GM23248 (cell line): ENCODE measurements at regions not wholly inside any gene's neighbourhood (a gene's known extent, or its start where the extent isn't known, plus 50 kb on each side); places are given as distances from the start of the nearest gene placed in this dataset.
"Not testable (repeated sequence)": the region's sequence is repeated elsewhere in the genome, so short reads cannot be mapped to it uniquely, and the experiment has no call there.

Source experiments
- DNase-seq: peaks from one replicate; pipeline ENCODE4 v3.0.0-alpha.2; 2015
- H2AFZ ChIP-seq: fragments of 200-600 bp; sonication (generic); 2 replicates; pipeline ENCODE4 v1.6.1; 2016; ENCODE audit warnings: antibody characterized with exemption
- H3F3A ChIP-seq: fragments of 200-600 bp; sonication (generic); 2 replicates; pipeline ENCODE4 v1.6.1; 2016; ENCODE audit warnings: mild to moderate bottlenecking, antibody characterized with exemption, mixed run types; ENCODE audit not compliant: insufficient read depth
- H3K27ac ChIP-seq: fragments of 200-600 bp; sonication (generic); 2 replicates; pipeline ENCODE4 v1.5.1; 2016; ENCODE audit warnings: mild to moderate bottlenecking
- H3K27me3 ChIP-seq: fragments of 200-600 bp; sonication (generic); replicated peaks from 2 replicates; pipeline ENCODE4 v1.6.1; 2016; ENCODE audit warnings: mild to moderate bottlenecking; ENCODE audit not compliant: insufficient read depth
- H3K36me3 ChIP-seq: fragments of 200-600 bp; sonication (generic); 2 replicates; pipeline ENCODE4 v1.6.1; 2016; ENCODE audit warnings: low read depth, mild to moderate bottlenecking
- H3K4me1 ChIP-seq: fragments of 200-600 bp; sonication (generic); 2 replicates; pipeline ENCODE4 v1.6.1; 2016; ENCODE audit warnings: mild to moderate bottlenecking; ENCODE audit not compliant: insufficient read depth
- H3K4me2 ChIP-seq: fragments of 200-600 bp; sonication (generic); one replicate; pipeline ENCODE4 v1.6.1; 2016; ENCODE audit warnings: mild to moderate bottlenecking; ENCODE audit not compliant: unreplicated experiment
- H3K4me3 ChIP-seq: fragments of 200-600 bp; sonication (generic); 2 replicates; pipeline ENCODE4 v1.5.1; 2016; ENCODE audit warnings: mild to moderate bottlenecking
- H3K79me2 ChIP-seq: fragments of 200-600 bp; sonication (generic); 2 replicates; pipeline ENCODE4 v1.6.1; 2016; ENCODE audit warnings: mild to moderate bottlenecking; ENCODE audit not compliant: insufficient read depth
- H3K9ac ChIP-seq: fragments of 200-600 bp; sonication (generic); 2 replicates; pipeline ENCODE4 v1.6.1; 2016; ENCODE audit warnings: mild to moderate bottlenecking
- H3K9me2 ChIP-seq: fragments of 200-600 bp; sonication (generic); 2 replicates; pipeline ENCODE4 v1.6.1; 2016; ENCODE audit warnings: mixed run types, mild to moderate bottlenecking, moderate library complexity; ENCODE audit not compliant: insufficient read depth
- H3K9me3 ChIP-seq: fragments of 200-600 bp; sonication (generic); one replicate; pipeline ENCODE4 v1.6.1; 2017; ENCODE audit warnings: low read depth
- H4K20me1 ChIP-seq: fragments of 200-600 bp; sonication (generic); 2 replicates; pipeline ENCODE4 v1.6.0; 2016; ENCODE audit not compliant: insufficient read depth
- EZH2 ChIP-seq: fragments of 200-600 bp; sonication (generic); IDR thresholded peaks from 2 replicates; pipeline ENCODE4 v1.6.1; 2018; ENCODE audit warnings: antibody characterized with exemption, mild to moderate bottlenecking; ENCODE audit not compliant: insufficient read depth, poor library complexity, severe bottlenecking
- EZH2phosphoT487 ChIP-seq: fragments of 200-600 bp; sonication (generic); IDR thresholded peaks from 2 replicates; pipeline ENCODE4 v1.6.1; 2018; ENCODE audit warnings: antibody characterized with exemption, moderate library complexity, mild to moderate bottlenecking, low read depth; ENCODE audit not compliant: insufficient read depth
- WGBS, 2 experiments: methylation state at CpG; one replicate each; pipeline ENCODE4 v1.1.6; 2015 to 2017; ENCODE audit warnings: low lambda C conversion rate in 2 of 2, low coverage in 1 of 2; ENCODE audit errors: missing lambda C conversion rate in 2 of 2; 5-methylcytosine and 5-hydroxymethylcytosine counted together
- in situ Hi-C: fragments of 300-500 bp; cut with MboI; formaldehyde crosslinking; loops from 2 replicates; pipeline ENCODE4 v1.15.0; 2020

GRCh38 chr9:85872463-85872862, 68.5 kb upstream of the NAA35 start:
- no peaks in the 10 kb centered on the region for H3K9me3 ChIP-seq
- no peaks in the 10 kb centered on the region for H4K20me1 ChIP-seq
- H3K4me2 ChIP-seq: no peak overlapping the region
- no peaks in the 10 kb centered on the region for H3K27me3 ChIP-seq
- H3K79me2 ChIP-seq: no peaks in the 10 kb centered on the region
- peak; percentile 2 for DNase-seq
- H3K27ac ChIP-seq: no peak overlapping the region
- no peak overlapping the region for H2AFZ ChIP-seq
- TF ChIP-seq EZH2phosphoT487 (no peak), EZH2 (no peak)
- no peaks in the 10 kb centered on the region for H3K9me2 ChIP-seq
- H3K36me3 ChIP-seq: no peaks in the 10 kb centered on the region
- H3K4me3 ChIP-seq: no peak overlapping the region
- in situ Hi-C loops: no loop called here
- no peaks in the 10 kb centered on the region for H3K4me1 ChIP-seq
- no peak overlapping the region for H3K9ac ChIP-seq
- no peaks in the 10 kb centered on the region for H3F3A ChIP-seq
- 82 to 83% methylated on average over 6 of the region's 6 CpGs for WGBS, 2 experiments

- Histone ChIP-seq H3K9me2 (no peaks in the 10 kb centered on the region), H3K27ac (no peak overlapping the region), H2AFZ (no peak overlapping the region), H4K20me1 (no peaks in the 10 kb centered on the region), H3K4me3 (no peak overlapping the region), H3K79me2 (no peaks in the 10 kb centered on the region), H3K36me3 (no peaks in the 10 kb centered on the region), H3K27me3 (no peaks in the 10 kb centered on the region), H3K9ac (no peak overlapping the region), H3F3A (no peaks in the 10 kb centered on the region), H3K4me2 (no peak overlapping the region), H3K4me1 (peaks cover 3% of the 10 kb centered on the region; the same call in 1 of the 2 replicates), H3K9me3 (no peaks in the 10 kb centered on the region)
- no peak for DNase-seq
- TF ChIP-seq EZH2: no peak
- no peak for TF ChIP-seq EZH2phosphoT487
- in situ Hi-C loops: no loop called here
Observed at GRCh38 chr9:85876628-85877027, 64.3 kb upstream of the NAA35 start.

GRCh38 chr9:85878872-85879597, 61.9 kb upstream of the NAA35 start:
- H2AFZ ChIP-seq, H3K9me2 ChIP-seq, H3K36me3 ChIP-seq, in situ Hi-C loops, H3K4me3 ChIP-seq, H3F3A ChIP-seq, H3K9me3 ChIP-seq, H3K27me3 ChIP-seq, H3K9ac ChIP-seq, DNase-seq, H3K4me1 ChIP-seq, H3K27ac ChIP-seq, H3K4me2 ChIP-seq, H3K79me2 ChIP-seq, H4K20me1 ChIP-seq: not testable (repeated sequence)
- WGBS, 2 experiments: 73 to 76% methylated on average over 5 of the region's 5 CpGs

GRCh38 chr9:85880507-85880906, 60.4 kb upstream of the NAA35 start:
- H3K27ac ChIP-seq, H2AFZ ChIP-seq, H3K9me2 ChIP-seq, H3K4me2 ChIP-seq, H3K9me3 ChIP-seq, H3F3A ChIP-seq, H4K20me1 ChIP-seq, H3K79me2 ChIP-seq, in situ Hi-C loops, DNase-seq, H3K4me3 ChIP-seq, H3K27me3 ChIP-seq, H3K36me3 ChIP-seq, H3K9ac ChIP-seq: not testable (repeated sequence)
- WGBS, 2 experiments: 66 to 74% methylated on average over 3 of the region's 3 CpGs
- H3K4me1 ChIP-seq: peaks cover 13% of the 10 kb centered on the region

- peak overlapping the region; percentile 44; the same call in 1 of the 2 replicates for H2AFZ ChIP-seq
- peak overlapping the region; percentile 45 for H3K4me2 ChIP-seq
- H3K27me3 ChIP-seq: no peaks in the 10 kb centered on the region
- H3K9ac ChIP-seq: no peak overlapping the region
- H3K9me3 ChIP-seq: no peaks in the 10 kb centered on the region
- no peak overlapping the region for H3K27ac ChIP-seq
- in situ Hi-C loops: no loop called here
- H3K4me3 ChIP-seq: no peak overlapping the region
- no peaks in the 10 kb centered on the region for H4K20me1 ChIP-seq
- no peaks in the 10 kb centered on the region for H3K9me2 ChIP-seq
- H3F3A ChIP-seq: no peaks in the 10 kb centered on the region
- 35 to 36% methylated on average over 8 of the region's 8 CpGs for WGBS, 2 experiments
- TF ChIP-seq EZH2phosphoT487 (no peak), EZH2 (no peak)
- no peaks in the 10 kb centered on the region for H3K79me2 ChIP-seq
- no peaks in the 10 kb centered on the region for H3K36me3 ChIP-seq
- peak; percentile 78 for DNase-seq
- peaks cover 13% of the 10 kb centered on the region for H3K4me1 ChIP-seq
Observed at GRCh38 chr9:85884256-85884655, 56.7 kb upstream of the NAA35 start.
